ENCODE measurements at regions not wholly inside any gene's neighbourhood (a gene's known extent, or its start where the extent isn't known, plus 50 kb on each side); places are given as distances from the start of the nearest gene placed in this dataset.
A peak's percentile ranks its signal among the peaks of the same experiment; 100 is the strongest.
"Not testable (repeated sequence)": the region's sequence is repeated elsewhere in the genome, so short reads cannot be mapped to it uniquely, and the experiment has no call there.

DNA sequence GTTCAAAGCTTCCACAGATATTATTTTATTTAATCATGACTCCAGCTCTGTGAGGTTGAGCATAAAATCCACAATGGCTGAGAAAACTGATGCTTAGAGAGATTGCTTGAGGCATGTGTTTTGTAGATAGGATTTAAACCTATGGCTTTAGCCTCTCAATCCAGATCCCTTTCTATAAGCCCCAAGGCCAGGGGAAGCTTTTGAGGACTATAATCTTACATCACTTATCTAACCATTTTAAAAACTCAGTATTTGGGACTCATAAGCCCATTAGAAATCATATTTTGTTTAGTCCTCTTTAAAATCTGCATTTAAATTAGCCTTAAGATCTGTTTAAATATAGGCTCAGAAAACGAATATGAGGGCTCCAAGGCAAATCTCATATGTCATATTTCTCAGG is 135.4 kb upstream of the SERPINE2 start:
- DNase-seq = no peak

DNA sequence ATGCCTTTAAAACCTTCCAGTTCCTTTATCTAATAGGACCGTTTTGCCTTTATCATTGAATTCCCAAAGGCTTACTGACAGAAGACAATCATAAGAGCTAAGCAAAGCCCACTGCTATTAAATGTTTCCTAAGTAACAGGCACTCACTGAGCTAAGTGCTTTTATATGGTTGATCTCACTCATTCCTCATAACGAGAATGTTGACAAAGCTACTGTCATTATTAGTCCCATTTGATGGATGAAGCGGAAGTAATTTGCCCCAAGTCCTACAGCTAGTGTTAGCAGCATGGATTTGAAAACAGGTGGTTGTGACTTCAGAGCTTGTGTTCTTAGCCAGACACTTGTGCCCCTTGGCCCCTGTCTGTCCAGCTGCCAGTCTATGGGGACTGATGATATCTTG is 134.8 kb upstream of the SERPINE2 start:
- DNase-seq = no peak

DNA sequence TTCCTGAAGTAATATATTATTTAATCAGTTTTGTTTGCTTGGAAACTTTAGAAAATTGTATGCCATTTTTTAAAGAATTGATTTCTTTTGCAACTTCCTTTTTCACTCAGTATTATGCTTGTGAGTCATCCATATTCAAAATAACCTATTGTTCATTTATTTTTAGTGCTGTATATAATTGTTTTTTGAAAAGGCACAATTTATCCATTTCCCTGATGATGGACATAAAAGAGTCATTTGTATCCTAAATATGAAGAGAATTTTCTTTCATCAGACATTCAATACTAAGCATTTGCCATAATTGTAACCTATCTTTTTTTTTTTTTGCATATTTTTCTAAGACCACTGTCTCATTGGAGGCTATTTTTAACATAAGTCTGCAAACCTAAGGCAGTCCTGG is 134.1 kb upstream of the SERPINE2 start:
- DNase-seq = no peak

DNA sequence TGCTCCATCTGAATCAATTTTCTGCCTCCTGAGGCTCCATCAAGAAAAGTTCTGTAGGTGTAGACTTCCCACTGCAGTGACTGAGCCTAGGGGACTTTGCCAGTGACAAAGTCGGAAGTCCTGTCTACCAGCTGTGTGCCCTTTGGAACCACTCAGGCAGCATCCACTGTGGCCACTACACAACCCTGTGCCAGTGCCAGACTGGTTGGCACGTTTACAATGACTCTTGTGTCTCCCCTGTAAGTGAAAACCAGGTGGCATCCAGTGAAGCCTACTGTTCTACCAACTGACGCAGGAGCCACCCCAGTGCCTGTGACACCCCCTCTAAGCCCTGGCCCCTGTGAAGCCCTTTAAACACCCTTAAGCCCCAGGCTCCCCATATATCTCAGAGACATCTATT is 132.1 kb upstream of the SERPINE2 start:
- no peak for DNase-seq

DNA sequence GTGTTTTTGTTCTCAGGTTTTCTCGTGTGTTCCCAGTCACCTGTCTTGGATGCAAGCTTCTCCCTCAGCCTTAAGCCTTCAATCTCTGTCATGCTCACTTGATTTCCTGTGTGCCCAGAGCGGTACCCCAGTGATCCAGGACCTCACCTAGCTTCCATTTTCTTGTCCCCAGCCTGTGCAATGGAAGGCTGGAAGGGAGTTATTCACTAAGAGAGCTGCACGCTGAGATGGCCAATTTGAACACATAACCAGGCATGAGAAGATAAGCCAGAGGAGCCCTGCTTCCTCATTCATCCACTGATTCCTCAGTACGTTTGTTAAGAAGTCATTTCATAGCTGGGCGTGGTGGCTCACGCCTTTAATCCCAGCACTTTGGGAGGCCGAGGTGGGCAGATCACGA is 130.8 kb upstream of the SERPINE2 start:
- DNase-seq = no peak

DNA sequence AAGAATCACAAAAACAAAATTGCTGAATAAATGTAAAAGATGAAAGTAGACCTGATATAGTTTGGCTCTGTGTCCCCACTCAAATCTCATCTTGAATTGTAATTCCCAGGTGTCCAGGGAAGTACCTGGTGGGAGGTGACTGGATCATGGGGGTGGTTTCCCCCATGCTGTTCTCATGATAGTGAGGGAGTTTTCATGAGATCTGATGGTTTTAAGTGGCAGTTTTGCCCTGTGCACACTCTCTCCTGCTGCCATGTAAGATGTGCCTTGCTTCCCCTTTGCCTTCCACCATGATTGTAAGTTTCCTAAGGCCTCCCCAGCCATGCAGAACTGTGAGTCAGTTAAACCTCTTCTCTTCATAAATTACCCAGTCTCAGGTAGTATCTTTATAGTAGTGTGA is 128.7 kb upstream of the SERPINE2 start:
- DNase-seq = not testable (repeated sequence)

DNA sequence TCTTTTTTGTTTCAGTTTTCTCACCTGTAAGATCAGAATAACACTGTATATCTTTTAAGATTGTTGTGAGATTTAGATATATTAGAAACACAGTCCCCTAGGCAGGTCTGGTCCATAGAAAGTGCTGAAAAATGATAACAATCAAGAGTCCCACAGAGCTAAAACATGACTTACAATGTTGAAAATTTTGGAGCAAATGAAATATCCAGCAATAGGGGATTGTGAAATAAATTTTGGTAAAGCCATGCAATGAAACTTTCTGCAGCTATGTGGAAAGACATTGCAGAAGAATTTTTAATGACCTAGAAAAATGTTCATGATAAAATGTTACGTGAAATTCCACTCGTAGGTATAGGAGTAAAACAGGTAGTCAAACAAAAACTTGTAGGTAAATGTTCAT is 127.6 kb upstream of the SERPINE2 start:
- DNase-seq = no peak

DNA sequence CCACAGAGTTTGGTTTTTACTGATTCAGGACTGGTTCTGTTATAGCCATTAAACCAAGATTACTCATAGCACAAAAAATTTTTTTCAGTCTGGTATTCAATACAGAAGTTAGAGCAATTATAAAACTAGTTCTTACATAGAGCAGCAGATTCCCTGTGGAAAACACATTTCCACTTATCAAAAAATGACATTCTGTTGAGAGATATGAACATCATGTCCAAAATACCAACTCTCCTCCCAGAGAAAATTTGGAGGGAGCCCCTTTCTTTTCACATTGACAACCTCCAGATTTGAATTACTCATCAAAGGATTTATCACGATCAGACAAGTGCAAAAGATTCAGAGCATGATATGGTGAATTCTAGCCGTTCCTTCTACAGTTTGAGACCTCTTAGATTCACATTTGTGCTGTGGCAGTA is 126.8 kb upstream of the SERPINE2 start:
- DNase-seq = peak; percentile 85

DNA sequence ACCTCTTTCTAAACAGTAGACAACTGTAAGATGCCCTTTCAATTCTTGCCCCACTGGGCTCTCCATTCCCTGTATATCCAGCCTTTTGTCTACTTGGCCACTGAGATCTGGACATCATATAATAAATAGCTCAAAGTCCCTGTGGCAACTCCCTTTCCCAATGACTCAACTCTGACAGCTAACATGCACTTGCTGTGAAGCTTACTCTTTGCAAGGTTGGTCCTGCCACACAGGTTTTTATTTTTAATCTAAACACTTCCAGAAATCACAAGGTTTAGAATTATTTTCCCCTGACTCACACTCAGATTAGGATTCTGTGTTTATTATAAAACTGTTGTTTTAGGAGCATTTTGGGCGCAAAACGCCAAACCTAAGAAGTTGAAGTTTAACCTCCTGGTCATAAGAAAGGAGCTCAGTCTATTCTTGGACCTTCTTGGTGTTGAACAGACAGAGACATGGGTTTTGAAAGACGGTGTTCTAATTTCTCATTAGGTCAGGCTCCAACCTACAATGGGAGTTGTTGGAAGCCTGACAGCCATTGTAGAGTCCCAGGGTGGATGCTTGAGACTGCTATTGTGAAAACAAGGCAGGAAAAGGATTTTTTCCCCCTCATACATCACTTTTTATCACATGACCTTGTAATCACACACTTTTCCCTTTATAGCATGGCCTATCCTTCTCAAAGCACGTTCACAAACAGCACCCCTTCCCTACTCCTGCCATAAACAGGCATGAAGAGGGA is 124.7 kb upstream of the SERPINE2 start:
- peak; percentile 45 for DNase-seq

DNA sequence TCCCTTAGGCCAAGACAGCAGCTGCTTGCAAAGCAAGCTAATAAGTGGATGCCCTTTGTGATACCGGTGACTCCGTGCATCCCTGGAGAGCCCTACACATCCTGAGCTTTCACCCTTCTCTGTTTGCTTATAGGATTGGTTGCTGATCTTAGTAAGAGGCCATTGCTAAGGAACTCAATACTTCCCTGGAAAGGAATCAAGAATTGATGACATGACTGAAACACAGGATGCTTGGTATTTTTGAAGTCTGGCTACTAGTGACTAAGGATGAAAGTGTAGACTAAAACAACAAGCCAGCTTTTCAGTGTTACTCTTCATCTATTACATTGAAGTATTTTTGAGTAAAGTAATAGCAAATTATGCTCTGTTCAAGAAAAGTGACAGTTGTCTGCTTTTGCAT is 123.0 kb upstream of the SERPINE2 start:
- DNase-seq = peak; percentile 88

DNA sequence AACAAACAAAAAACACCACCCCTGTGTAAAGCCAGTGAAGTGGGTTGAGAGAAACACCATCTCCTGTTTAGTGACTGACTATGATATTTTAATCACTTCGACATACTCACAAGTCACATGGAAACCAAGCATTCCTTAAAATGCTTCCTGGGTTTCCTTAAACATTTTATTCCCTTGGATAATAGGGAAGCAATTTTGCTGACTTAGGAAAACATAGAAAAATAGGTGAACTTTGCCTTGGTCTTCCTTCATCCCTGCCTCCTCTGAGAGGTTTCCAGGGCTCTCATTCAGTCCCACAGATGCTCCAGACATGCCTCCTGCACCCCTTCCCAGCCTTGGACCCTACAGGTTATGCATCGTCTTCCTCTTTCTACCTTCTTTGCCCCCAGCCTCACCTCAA is 122.6 kb upstream of the SERPINE2 start:
- DNase-seq = no peak

DNA sequence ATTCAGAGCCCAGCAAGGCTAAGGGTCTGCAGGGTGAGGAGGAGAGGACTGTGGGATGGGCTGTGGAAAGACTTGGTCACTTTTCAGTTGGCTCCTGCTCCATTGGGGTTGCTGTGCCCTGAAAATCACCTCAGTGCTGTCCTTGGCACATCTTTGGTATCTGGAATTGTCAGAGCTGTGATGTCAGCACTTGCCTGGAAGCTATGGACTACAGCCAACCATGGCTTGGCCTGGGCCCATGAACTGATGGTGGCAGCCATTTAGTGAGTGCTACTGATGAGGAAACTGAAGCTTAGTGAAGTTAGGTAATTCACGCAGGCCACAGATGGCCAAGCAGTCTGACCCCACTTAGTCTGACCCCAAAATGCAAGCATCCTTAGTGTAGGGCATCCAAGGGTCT is 121.8 kb upstream of the SERPINE2 start:
- peak; percentile 65 for DNase-seq

DNA sequence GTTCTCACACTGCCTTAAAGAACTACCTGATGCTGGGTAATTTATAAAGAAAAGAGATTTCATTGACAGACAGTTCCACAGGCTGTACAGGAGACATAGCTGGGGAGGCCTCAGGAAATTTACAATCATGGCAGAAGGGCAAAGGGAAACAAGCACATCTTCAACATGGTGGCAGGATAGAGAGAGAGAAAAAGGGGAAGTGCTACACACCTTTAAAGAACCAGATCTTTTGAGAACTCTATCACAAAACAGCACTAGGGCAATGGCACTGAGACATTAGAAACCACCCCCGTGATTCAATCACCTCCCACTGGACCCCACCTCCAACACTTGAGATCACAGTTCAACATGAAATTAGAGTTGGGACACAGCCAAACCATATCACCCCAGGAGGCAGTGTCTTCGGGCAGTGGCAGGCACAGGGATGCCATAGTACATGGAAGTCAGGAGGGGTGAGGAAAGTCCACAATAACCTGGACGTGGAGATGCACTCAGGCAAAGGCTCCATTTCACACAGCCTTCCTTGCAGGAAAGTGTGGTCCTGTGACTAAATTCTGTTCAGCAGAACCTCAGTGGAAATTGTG is 120.4 kb upstream of the SERPINE2 start:
- no peak for DNase-seq

DNA sequence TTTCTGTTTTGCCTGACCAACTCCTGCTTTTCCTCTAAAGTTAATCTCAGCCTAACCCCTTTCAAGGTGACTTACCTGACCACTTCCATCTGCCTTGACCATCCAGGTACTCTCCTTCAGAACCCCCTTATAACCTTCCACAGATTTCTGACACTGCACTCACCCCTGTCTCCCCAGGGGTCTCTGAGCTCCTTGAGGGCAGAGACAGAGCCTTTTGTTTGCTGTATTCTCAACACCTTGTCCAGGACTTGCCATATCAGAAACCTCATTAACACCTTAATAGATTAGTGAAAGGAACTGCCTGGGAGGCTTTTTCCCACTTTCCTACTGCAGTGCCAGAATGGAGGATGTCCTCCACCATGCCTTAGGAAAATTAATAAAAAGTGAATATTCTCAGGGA is 119.7 kb upstream of the SERPINE2 start:
- DNase-seq = no peak

DNA sequence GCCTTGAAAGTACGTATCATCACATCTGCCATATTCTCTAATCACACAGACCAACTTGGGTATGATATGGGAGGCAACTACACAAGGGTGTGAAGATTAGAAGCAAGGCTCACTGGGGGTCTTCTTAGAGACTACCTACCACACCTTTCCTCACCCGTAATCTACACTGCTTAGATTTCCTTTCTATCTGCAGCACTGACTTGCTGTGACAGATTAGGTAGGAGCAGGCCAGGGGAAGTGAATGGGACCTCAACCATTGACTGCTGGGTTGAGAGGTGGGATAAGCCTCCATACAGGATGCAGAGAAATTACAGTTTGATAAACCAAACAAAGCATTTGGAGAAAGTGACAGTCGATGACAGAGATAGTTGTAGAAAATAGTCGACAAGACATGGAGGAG is 119.0 kb upstream of the SERPINE2 start:
- DNase-seq = no peak

DNA sequence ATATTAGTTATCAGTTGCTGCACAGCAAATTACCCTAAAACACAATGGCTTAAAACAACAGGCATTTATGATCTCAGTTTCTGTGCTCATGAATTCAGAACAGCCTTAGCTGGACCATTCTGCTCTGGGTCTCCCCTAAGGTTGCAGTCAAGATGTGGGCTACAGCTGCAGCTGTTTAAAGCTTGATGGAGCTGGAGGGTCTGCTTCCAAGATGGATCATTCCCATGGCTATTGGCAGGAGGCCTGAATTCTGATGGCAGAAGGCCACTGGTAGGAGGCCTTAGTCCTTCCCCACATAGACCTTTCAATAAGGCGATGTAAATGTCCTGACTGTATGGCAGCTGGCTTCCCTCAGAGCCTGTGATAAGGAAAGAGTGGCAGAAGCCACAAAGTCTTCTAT is 118.6 kb upstream of the SERPINE2 start:
- no peak for DNase-seq

DNA sequence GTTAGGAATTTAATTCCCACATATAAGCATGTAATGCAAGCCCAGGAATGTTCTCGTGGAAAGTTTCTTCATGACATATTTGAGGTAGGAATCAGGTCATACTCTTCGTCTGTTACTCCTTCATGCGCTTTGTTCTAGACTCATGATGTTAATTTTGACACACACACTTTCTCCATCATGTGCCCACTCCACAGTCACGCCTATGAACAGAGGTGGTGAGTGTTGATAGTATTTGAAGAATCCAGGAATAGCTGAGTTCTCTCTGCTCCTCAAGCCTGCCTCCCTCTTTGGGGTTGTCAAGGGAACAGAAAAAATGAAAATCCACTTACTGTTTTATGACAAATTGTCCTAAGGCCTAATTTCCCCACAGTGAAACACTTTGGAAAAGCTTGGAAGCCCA is 117.3 kb upstream of the SERPINE2 start:
- DNase-seq = no peak

DNA sequence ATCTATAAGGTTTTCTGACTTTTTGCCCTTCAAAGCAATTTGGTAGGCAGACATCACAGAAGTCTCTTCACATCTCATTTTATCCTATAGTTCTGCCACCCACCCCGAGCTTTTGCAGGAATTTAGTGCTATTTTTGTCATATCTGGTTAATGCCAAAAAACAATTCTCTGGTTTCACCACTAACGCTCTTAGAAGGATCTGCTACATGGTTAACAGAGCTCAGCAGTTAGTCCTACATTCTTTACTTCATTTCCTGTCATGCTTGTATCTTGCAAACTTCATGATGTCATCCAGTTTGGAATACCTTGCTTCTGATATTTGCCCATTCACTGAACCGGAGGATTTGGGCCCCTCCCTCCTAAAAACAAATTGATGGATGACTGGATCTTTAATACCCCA is 116.8 kb upstream of the SERPINE2 start:
- peak; percentile 77 for DNase-seq

DNA sequence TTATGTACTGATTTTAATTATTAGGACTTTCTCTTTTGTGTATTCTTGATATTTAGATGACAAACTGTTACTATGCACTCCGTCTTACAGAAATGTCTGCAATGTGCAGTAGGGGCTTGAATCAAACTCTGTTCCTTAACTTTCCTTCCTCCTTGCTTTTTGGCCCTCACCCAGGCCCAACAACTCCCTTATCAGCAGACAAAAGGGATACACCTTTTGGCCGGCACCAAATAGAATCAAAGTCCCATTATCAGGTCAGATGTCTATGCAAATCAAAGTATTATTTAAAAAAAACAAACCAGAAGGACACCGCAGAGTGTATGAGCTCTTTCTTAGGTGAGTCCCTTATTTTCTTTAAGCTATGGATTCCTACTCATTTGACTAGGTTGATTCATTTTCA is 116.3 kb upstream of the SERPINE2 start:
- no peak for DNase-seq

DNA sequence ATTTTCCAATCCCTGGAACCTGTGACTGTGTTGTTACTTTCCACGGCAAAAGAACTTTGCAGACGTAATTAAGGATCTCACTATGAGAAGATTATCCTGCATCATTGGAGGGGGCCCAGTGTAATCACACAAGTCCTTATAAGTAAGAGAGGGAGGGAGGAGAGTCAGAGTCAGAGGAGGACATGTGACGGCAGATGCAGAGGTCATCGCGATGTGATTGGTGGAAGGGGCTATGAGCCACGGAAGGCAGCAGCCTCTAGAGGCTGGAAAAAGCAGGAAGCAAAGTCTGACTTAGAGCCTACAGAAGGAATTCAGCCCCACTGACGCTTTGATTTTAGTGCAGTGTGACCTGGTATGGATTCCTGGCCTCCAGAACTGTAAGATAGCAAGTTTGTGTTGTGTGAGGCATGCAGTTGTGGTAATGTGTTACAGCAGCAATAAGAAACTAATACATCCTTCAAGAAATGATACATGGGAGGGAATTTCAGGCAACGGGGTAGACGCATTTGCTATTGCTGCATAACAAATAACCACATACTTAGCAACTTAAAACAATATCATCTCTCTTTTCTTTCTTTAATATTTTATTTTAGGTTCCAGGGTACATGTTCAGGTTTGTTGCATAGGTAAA is 112.7 kb upstream of the SERPINE2 start:
- no peak for DNase-seq

DNA sequence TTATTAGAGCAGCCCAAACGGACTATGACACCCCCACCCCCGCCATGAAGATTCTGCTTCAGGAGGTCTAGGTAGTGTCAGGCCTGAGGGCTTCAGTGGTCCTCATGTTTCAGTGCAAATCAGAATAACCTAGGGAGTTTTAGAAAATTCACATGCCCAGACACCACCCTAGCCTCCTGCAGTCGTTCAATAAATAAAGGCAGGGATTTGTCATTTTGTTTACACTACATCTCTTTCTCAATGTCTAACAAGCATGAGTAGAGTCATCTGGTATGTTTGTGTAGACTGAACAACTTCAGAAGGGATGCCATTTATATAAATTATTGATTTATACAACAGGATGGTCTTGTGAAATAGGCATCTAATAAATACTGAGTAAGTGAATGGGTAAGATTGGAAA is 112.1 kb upstream of the SERPINE2 start:
- no peak for DNase-seq

DNA sequence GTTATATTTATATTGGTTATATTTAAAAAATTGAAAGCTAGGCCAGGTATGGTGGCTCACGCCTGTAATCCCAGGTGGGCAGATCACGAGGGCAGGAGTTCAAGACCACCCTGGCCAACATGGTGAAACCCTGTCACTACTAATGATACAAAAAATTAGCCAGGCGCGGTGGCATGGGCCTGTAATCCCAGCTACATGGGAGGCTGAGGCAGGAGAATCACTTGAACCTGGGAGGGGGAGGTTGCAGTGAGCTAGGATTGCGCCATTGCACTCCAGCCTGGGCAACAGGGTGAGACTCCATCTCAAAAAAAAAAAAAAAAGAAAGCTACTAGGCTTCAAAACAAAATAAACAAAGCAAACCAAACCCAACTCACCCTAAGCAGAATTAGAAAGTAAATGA is 109.0 kb upstream of the SERPINE2 start:
- not testable (repeated sequence) for DNase-seq

DNA sequence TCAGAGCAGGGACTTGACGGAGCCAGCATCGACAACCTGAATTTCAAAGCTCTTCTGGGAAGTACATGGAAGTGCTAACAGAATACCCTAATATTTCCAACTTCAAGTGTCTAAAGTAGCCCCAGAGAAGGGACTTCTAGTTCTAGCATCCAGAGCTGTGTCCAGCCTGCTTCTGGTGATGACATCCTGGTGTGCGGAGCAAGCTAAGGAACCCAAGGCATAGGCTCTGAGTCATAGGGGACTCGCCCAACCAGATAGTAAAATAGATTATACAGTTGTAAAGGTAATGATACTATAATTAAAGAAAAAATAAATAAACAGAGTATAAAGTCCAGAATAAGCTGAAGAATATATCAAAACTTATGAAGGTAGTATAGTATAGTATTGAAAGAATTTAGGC is 108.1 kb upstream of the SERPINE2 start:
- no peak for DNase-seq

DNA sequence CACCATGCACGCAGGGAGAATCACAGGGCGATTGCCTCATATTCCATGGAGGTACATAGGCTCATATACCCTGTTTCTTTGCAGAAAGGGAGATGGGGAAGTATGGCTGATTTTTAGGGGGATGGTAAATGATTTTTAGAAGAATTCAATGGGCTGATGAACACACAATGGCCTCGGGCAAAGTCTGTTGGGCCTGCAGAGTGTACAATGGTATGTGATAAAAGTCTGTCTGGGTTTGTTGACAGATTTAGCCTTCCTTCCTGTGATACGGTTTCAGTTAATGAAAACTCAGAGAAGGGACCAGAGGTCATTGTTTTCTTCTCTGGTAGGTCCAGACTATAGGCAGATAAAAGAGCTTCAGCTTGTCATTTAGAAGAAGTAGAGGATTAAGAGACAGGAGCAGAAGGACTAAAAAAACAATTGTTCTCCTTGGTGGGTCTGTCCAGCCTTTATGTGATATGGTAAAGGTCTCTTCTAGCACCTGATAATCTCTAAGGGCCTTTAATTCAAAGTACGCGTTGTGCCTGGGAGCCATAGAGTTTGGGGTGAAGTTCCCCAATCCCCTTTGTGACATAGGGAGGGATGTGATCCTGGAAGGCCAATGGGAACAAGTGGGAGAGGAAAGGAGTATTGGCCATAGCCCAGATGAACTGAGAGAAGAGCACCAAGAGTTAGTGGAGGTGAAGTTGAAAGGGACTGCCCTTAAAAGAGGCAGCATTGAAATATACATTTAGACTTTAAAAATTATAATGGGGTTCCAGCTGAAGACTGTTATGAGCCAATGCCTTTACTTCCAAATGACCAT is 107.5 kb upstream of the SERPINE2 start:
- DNase-seq = no peak

Measured in fibroblast of skin of right biceps (primary cell).